ENCODE measurements at regions not wholly inside any gene's neighbourhood (a gene's known extent, or its start where the extent isn't known, plus 50 kb on each side); places are given as distances from the start of the nearest gene placed in this dataset.

- H3K9me3 ChIP-seq = no peaks in the 10 kb centered on the region
- no peaks in the 10 kb centered on the region for H3K36me3 ChIP-seq
- no peak overlapping the region for H3K4me3 ChIP-seq
- DNase-seq (ENCODE audit: low spot score) = no peak
- H3K27ac ChIP-seq = no peak overlapping the region
- TF ChIP-seq CTCF (IDR thresholded peaks at IDR 0.05) = no peak
- no peaks in the 10 kb centered on the region for H3K4me1 ChIP-seq
- no peaks in the 10 kb centered on the region for H3K27me3 ChIP-seq
These were observed 135.9 kb upstream of the KIRREL3 start for GRCh38 chr11:127136438-127136837.

- Histone ChIP-seq H3K27me3 (no peaks in the 10 kb centered on the region), H3K36me3 (no peaks in the 10 kb centered on the region), H3K4me3 (no peak overlapping the region), H3K4me1 (no peaks in the 10 kb centered on the region), H3K9me3 (no peaks in the 10 kb centered on the region), H3K27ac (no peak overlapping the region)
- no peak for DNase-seq (ENCODE audit: low spot score)
- TF ChIP-seq CTCF (IDR thresholded peaks at IDR 0.05) = no peak
These were observed 134.7 kb upstream of the KIRREL3 start for GRCh38 chr11:127135256-127135655.

GRCh38 chr11:127133061-127133460, 132.5 kb upstream of the KIRREL3 start:
- no peak for TF ChIP-seq CTCF (IDR thresholded peaks at IDR 0.05)
- Histone ChIP-seq H3K27me3 (no peaks in the 10 kb centered on the region), H3K36me3 (no peaks in the 10 kb centered on the region), H3K9me3 (no peaks in the 10 kb centered on the region), H3K27ac (no peak overlapping the region), H3K4me1 (no peaks in the 10 kb centered on the region), H3K4me3 (no peak overlapping the region)
- DNase-seq (ENCODE audit: low spot score) = no peak

- Histone ChIP-seq H3K36me3 (no peaks in the 10 kb centered on the region), H3K4me3 (no peak overlapping the region), H3K9me3 (no peaks in the 10 kb centered on the region), H3K27me3 (no peaks in the 10 kb centered on the region), H3K4me1 (no peaks in the 10 kb centered on the region), H3K27ac (no peak overlapping the region)
- no peak for TF ChIP-seq CTCF (IDR thresholded peaks at IDR 0.05)
- DNase-seq (ENCODE audit: low spot score) = no peak
These were observed 129.8 kb upstream of the KIRREL3 start for GRCh38 chr11:127130321-127130720.

GRCh38 chr11:127126986-127127385, 126.4 kb upstream of the KIRREL3 start:
- no peak for DNase-seq (ENCODE audit: low spot score)
- Histone ChIP-seq H3K36me3 (no peaks in the 10 kb centered on the region), H3K27me3 (no peaks in the 10 kb centered on the region), H3K4me3 (no peak overlapping the region), H3K4me1 (no peaks in the 10 kb centered on the region), H3K27ac (no peak overlapping the region), H3K9me3 (no peaks in the 10 kb centered on the region)
- TF ChIP-seq CTCF (IDR thresholded peaks at IDR 0.05) = no peak

GRCh38 chr11:127119356-127119755, 118.8 kb upstream of the KIRREL3 start:
- no peaks in the 10 kb centered on the region for H3K9me3 ChIP-seq

More at GRCh38 chr11:127119356-127119755, 118.8 kb upstream of the KIRREL3 start:
- no peaks in the 10 kb centered on the region for H3K27me3 ChIP-seq
- no peak for TF ChIP-seq CTCF (IDR thresholded peaks at IDR 0.05)
- H3K27ac ChIP-seq = no peak overlapping the region
- H3K36me3 ChIP-seq = no peaks in the 10 kb centered on the region
- no peaks in the 10 kb centered on the region for H3K4me1 ChIP-seq
- DNase-seq (ENCODE audit: low spot score) = no peak
- H3K4me3 ChIP-seq = no peak overlapping the region

Measured in right atrium auricular region (tissue), 2 donors.